Ovary (tissue), 3 donors: ENCODE measurements at regions not wholly inside any gene's neighbourhood (a gene's known extent, or its start where the extent isn't known, plus 50 kb on each side); places are given as distances from the start of the nearest gene placed in this dataset.

Experiments used
- CTCF ChIP-seq, 3 donors: fragments of 450-650 bp in 2 of 3; fragments of 200-600 bp in 1 of 3; IDR thresholded peaks; one replicate each; pipeline versions ENCODE4 v1.5.1 to v1.8.0; 2016 to 2022; ENCODE audit warnings: antibody characterized with exemption in 3 of 3, mild to moderate bottlenecking in 1 of 3
- EP300 ChIP-seq: sonication (generic); formaldehyde crosslinking; IDR thresholded peaks from one replicate; pipeline ENCODE4 v1.6.1; 2017; ENCODE audit warnings: antibody characterized with exemption
- donor health status: DM: no; HTN: no; CAD: no.

- no peak for TF ChIP-seq CTCF (IDR thresholded peaks at IDR 0.05)
- no peak for TF ChIP-seq EP300
These were observed 91.4 kb downstream of the PRKAB2 start for GRCh38 chr1:147080671-147081394.
